GM21717 (cell line): ENCODE measurements at regions not wholly inside any gene's neighbourhood (a gene's known extent, or its start where the extent isn't known, plus 50 kb on each side); places are given as distances from the start of the nearest gene placed in this dataset.

Experiments used
- ATAC-seq: cut with Tn5 transposase; IDR thresholded peaks from one replicate; pipeline ENCODE4 v1.9.1; 2021; ENCODE audit warnings: mild to moderate bottlenecking, moderate library complexity; ENCODE audit not compliant: unreplicated experiment

- no peak for ATAC-seq
Observed at GRCh38 chr5:2124434-2125170, 241.9 kb upstream of the IRX4 start.

- no peak for ATAC-seq
Observed at GRCh38 chr5:2123874-2124273, 241.1 kb upstream of the IRX4 start.

GRCh38 chr5:2120361-2120760 lies 237.6 kb upstream of the IRX4 start:
- ATAC-seq: no peak

- no peak for ATAC-seq
Observed at GRCh38 chr5:2119573-2119972, 236.8 kb upstream of the IRX4 start.

GRCh38 chr5:2113348-2114131 lies 230.8 kb upstream of the IRX4 start:
- no peak for ATAC-seq

- ATAC-seq: no peak
Observed at GRCh38 chr5:2112173-2113025, 229.7 kb upstream of the IRX4 start.

GRCh38 chr5:2111569-2112105 lies 228.9 kb upstream of the IRX4 start:
- no peak for ATAC-seq

GRCh38 chr5:2110934-2111462 lies 228.3 kb upstream of the IRX4 start:
- ATAC-seq: no peak

- ATAC-seq: no peak
Observed at GRCh38 chr5:2110137-2110933, 227.6 kb upstream of the IRX4 start.

- ATAC-seq: no peak
Observed at GRCh38 chr5:2109566-2109965, 226.8 kb upstream of the IRX4 start.

GRCh38 chr5:2106721-2107120 lies 224.0 kb upstream of the IRX4 start:
- no peak for ATAC-seq

GRCh38 chr5:2105141-2105540 lies 222.4 kb upstream of the IRX4 start:
- ATAC-seq: no peak

GRCh38 chr5:2103940-2104339 lies 221.2 kb upstream of the IRX4 start:
- ATAC-seq: no peak

- ATAC-seq: no peak
Observed at GRCh38 chr5:2102819-2103776, 220.4 kb upstream of the IRX4 start.

- ATAC-seq: no peak
Observed at GRCh38 chr5:2101685-2102084, 219.0 kb upstream of the IRX4 start.

- ATAC-seq: no peak
Observed at GRCh38 chr5:2096887-2097505, 214.3 kb upstream of the IRX4 start.

- no peak for ATAC-seq
Observed at GRCh38 chr5:2095011-2095410, 212.3 kb upstream of the IRX4 start.

GRCh38 chr5:2094616-2094995 lies 211.9 kb upstream of the IRX4 start:
- no peak for ATAC-seq
